ENCODE measurements at regions not wholly inside any gene's neighbourhood (a gene's known extent, or its start where the extent isn't known, plus 50 kb on each side); places are given as distances from the start of the nearest gene placed in this dataset.

DNA sequence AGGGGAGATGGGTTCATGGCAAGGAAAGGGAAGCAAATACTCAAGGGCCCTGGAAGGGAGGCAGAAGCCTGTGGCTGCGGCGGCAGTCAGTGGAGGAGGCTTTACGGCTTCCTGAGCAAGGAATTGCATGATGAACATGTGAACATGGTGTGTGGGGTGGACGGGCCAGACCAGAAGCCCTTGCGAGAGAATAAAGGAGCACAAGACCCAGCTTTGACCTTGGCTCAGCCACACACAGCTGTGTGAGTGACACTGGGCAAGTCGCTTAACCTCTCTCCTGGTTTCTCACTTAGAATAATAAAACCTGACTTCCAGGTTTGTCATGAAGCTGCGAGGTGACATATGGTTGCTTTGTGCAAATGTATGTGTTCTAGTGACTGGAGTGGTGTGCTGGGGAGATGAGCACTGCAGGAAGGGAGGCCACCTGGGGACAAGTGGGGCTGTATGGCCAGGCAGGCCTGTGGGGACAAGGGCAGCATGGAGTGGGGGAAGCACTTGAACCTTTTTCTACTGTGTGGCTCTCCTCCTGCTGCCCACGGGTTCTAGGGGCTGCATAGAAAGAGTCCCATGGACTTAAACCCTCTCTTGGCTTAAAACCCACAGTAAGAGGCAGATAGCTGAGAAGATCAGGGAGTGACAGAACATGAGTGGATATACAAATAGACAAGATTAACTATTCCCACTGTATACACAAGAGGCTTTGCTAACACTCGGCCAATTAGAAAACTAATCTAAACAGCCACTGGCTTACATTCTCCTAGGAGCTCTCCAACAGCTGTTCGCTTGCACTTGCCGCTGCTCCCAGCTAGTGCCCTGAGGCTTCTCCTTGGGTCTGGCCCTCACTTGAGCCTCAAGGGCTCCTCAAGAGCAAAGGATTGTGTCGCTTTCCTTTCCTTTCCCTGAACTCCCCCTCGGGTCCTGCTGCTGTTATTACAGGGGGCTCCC, 67.3 kb upstream of the CDON start:
- no peak for DNase-seq (ENCODE audit: low read depth in 2 of 2)

GRCh38 chr11:126127898-126128297, 65.2 kb upstream of the CDON start:
- DNase-seq (ENCODE audit: low read depth in 2 of 2) = no peak

GRCh38 chr11:126127284-126127845, 64.7 kb upstream of the CDON start:
- DNase-seq (ENCODE audit: low read depth in 2 of 2) = no peak

GRCh38 chr11:126124231-126124661, 61.6 kb upstream of the CDON start:
- no peak for DNase-seq (ENCODE audit: low read depth in 2 of 2)

GRCh38 chr11:126123686-126124085, 61.0 kb upstream of the CDON start:
- DNase-seq (ENCODE audit: low read depth in 2 of 2) = peak in 1 of 2 experiments; percentile 70

DNA sequence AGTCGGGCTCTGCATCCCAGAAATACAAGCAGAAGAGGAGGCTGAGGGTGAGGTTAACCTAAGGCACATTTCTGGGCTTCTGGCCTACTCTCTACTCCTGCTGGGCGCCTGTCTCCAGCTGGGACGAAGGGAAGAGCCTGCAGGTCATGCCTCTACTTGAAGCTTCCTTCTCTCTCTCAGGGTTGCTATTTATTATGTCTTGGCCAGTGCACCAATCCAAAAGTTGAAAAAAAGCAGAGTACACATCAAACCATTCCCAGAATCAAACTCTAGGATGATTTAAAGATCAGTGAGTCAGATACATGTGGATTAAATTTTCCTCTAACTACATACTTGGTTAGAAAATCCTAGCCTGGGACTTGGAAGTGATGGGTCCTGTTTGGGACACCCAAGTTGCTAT, 60.2 kb upstream of the CDON start:
- DNase-seq (ENCODE audit: low read depth in 2 of 2) = peak in 1 of 2 experiments; percentile 60

GRCh38 chr11:126121296-126121695, 58.6 kb upstream of the CDON start:
- no peak for DNase-seq (ENCODE audit: low read depth in 2 of 2)

DNA sequence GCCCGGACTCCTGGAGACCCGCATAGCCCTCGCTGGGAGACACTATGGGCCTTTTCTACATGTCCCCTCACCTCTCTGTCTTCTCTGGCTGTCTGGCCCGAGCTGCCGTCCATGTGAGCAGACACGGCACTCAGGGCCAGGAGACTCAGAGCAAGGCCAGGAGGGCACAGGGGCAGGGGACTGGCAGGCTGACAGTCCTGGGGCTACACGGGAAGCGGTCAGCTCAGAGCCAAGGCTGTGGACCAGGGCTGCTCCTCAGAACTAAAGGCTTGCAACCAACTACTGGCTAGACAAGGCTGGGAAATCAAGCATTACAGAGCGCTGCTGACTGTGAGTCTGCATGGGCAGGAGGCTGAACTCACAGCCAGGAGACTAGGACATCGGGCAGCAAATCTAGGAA, 56.1 kb upstream of the CDON start:
- DNase-seq (ENCODE audit: low read depth in 2 of 2) = no peak

GRCh38 chr11:126115816-126116331, 53.2 kb upstream of the CDON start:
- no peak for DNase-seq (ENCODE audit: low read depth in 2 of 2)

GRCh38 chr11:126115127-126115495, 52.4 kb upstream of the CDON start:
- DNase-seq (ENCODE audit: low read depth in 2 of 2) = no peak

GRCh38 chr11:126114486-126115126, 51.9 kb upstream of the CDON start:
- DNase-seq (ENCODE audit: low read depth in 2 of 2) = no peak

DNA sequence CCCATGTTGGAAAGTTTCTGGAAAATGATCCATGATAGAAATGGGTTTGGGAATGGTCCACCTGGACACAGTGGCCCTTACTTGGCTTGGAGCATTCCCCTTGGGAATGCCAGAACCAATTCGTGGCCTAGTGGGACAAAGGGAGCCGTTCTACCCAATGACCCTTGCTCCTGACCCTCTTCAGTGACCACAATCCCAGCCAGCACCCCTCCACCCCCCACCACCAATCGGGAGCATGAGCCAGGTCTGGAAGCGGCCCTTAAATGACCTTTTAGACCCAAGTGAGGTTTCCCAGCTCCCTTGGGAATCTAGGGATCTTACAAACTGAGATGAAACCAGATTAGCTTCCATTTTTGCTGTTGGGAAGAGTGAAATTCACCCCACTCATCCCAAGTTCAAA, 51.3 kb upstream of the CDON start:
- DNase-seq (ENCODE audit: low read depth in 2 of 2) = no peak

GRCh38 chr11:126113515-126113957, 50.9 kb upstream of the CDON start:
- peak; percentile 67 to 72 for DNase-seq (ENCODE audit: low read depth in 2 of 2)

DNA sequence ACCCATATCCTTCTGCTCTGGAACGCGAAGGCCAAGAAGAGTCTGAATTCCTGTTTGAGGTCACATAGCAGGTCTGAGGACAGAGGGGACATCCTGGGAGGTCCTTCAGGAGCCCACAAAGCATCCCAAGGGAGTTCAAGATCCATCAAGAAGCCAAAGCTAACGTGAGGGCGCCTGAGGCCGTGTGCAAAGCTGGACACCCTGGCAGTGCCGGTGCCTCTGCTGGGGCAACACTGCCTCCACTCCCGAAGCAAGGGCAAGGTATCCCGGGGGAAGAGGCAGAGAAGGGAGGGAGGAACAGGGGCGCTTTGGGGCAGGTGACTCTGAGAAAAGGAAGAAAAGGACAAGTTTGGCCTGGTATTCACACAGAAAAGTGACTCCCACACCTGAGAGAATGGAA, 50.3 kb upstream of the CDON start:
- no peak for DNase-seq (ENCODE audit: low read depth in 2 of 2)

DNA sequence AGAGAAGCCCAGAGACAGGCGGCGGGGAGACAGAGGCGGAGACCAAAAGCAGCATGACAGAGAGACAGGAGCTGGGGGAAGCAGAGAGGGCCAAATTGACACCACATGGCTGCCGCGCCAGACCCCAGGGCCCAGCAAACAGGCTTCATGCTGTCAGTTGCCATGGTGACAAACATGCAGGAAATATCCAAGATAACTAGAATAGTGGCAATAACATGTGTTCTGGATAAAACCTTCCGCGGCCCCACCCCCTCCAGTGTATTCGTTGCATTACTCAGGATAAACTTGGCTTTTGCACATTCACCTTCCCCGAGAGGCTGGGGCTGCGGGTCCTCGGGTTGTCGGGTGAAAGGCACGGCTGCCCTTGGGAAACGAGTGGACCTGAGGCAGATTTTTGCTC, 49.9 kb upstream of the CDON start:
- DNase-seq (ENCODE audit: low read depth in 2 of 2) = peak; percentile 91 to 92
